ENCODE measurements at regions not wholly inside any gene's neighbourhood (a gene's known extent, or its start where the extent isn't known, plus 50 kb on each side); places are given as distances from the start of the nearest gene placed in this dataset.

DNA sequence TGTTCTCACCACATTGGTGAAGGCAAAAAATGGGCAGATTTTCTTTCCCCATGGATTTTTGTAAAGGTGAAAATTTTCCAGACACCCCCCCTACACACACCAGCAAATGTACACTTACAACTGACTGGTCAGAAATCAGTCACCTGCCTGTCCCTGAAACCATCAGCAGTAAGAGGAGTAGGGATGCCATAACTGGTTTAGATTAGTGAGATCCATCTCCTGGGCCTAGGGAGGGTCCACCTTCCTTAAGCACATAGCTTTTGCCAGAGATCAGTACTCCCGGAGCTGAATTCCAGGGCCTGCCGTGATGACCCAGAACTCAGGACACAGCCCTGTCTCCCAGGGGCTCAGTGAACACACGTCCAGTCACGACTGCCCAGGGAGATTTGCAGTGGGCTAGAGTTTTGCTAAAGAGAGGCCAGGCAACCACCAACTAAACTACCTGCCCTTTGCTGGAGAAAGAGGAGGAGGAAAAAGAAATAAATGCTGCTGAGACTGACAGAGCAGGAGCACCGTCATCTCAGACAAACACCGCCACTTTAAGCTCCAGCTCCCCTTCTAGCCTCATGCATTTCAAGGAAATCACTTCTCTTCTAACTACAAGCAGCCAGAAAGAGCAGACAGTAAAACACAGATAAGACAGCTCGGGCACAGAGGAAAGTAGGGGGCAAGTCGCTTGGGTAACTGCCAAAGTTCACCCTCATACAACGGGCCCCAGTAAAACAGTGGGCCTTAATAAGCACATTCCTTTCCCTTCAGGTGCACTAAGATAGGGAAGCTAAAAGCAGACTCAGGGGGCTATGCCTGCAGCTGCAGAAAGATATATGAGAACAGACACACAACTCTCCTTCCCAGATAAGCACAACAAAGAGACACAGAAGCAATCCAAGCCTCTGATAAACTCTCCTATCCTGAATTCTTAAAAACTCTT is 82.6 kb upstream of the SPTLC3 start:
- no peak overlapping the region for H3K9ac ChIP-seq
- no peak overlapping the region for H3K4me2 ChIP-seq (ENCODE audit: low read length)
- H3K36me3 ChIP-seq (ENCODE audit: control insufficient read depth, insufficient read depth, low read length): no peaks in the 10 kb centered on the region
- H3K4me3 ChIP-seq (ENCODE audit: low read depth, low read length): no peak overlapping the region
- peak overlapping the region; percentile 88 for H2AFZ ChIP-seq
- no peaks in the 10 kb centered on the region for H3K4me1 ChIP-seq
- TF ChIP-seq, protein P1, sequence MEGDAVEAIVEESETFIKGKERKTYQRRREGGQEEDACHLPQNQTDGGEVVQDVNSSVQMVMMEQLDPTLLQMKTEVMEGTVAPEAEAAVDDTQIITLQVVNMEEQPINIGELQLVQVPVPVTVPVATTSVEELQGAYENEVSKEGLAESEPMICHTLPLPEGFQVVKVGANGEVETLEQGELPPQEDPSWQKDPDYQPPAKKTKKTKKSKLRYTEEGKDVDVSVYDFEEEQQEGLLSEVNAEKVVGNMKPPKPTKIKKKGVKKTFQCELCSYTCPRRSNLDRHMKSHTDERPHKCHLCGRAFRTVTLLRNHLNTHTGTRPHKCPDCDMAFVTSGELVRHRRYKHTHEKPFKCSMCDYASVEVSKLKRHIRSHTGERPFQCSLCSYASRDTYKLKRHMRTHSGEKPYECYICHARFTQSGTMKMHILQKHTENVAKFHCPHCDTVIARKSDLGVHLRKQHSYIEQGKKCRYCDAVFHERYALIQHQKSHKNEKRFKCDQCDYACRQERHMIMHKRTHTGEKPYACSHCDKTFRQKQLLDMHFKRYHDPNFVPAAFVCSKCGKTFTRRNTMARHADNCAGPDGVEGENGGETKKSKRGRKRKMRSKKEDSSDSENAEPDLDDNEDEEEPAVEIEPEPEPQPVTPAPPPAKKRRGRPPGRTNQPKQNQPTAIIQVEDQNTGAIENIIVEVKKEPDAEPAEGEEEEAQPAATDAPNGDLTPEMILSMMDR (IDR thresholded peaks at IDR 0.05): no peak
- H3K9me3 ChIP-seq (ENCODE audit: control insufficient read depth, low read length): no peaks in the 10 kb centered on the region
- H3K27ac ChIP-seq: no peak overlapping the region
- H3K27me3 ChIP-seq (ENCODE audit: control insufficient read depth, insufficient read depth, low read length): no peaks in the 10 kb centered on the region
- H3K79me2 ChIP-seq: no peaks in the 10 kb centered on the region

DNA sequence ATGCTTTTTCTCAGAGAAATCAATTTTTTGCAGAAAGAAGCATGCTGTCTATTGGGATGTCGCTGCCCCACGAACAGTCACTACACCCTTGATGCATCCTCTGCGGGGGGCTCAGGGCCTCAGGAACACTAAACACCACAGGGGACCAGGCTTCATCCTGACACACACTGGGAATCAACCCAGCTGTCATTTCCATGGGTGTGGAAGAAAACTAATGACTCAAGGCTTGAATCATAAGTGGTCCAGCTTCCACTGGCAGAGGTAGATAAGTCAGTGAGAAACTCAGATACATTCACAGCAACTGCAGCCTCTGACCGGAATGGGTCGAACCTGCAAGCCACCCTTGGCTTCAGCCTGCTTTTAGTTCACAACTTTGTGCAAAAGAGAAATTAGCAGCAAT is 81.3 kb upstream of the SPTLC3 start:
- no peak overlapping the region for H2AFZ ChIP-seq
- no peak overlapping the region for H3K4me3 ChIP-seq (ENCODE audit: low read depth, low read length)
- no peaks in the 10 kb centered on the region for H3K27me3 ChIP-seq (ENCODE audit: control insufficient read depth, insufficient read depth, low read length)
- TF ChIP-seq, protein P1 (IDR thresholded peaks at IDR 0.05): no peak
- no peak overlapping the region for H3K9ac ChIP-seq
- H3K4me1 ChIP-seq: no peaks in the 10 kb centered on the region
- no peaks in the 10 kb centered on the region for H3K36me3 ChIP-seq (ENCODE audit: control insufficient read depth, insufficient read depth, low read length)
- H3K79me2 ChIP-seq: no peaks in the 10 kb centered on the region
- no peak overlapping the region for H3K4me2 ChIP-seq (ENCODE audit: low read length)
- H3K9me3 ChIP-seq (ENCODE audit: control insufficient read depth, low read length): no peaks in the 10 kb centered on the region
- H3K27ac ChIP-seq: no peak overlapping the region

DNA sequence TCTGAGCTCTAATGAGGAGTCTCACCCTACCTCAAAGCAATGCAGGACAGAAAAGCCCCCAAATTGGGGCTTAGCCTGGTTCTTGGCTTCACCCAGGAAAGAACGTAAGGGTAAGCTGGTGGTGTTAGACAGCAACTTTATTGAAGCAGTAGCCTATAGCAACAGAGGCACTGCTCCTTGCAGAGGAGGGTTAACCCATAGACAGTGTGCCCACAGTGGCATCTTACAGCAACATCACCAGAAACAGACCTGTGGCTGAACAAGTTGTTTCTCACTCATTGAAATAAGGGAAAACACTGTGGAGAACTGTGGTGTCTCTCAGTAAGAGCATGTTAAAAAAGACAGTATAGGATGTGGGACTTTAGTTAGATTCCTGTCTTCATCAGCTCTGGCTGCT is 80.4 kb upstream of the SPTLC3 start:
- H3K9ac ChIP-seq: no peak overlapping the region
- TF ChIP-seq, protein P1 (IDR thresholded peaks at IDR 0.05): no peak
- H2AFZ ChIP-seq: no peak overlapping the region
- H3K4me2 ChIP-seq (ENCODE audit: low read length): no peak overlapping the region
- H3K4me3 ChIP-seq (ENCODE audit: low read depth, low read length): no peak overlapping the region
- no peaks in the 10 kb centered on the region for H3K4me1 ChIP-seq
- H3K36me3 ChIP-seq (ENCODE audit: control insufficient read depth, insufficient read depth, low read length): no peaks in the 10 kb centered on the region
- no peaks in the 10 kb centered on the region for H3K27me3 ChIP-seq (ENCODE audit: control insufficient read depth, insufficient read depth, low read length)
- H3K9me3 ChIP-seq (ENCODE audit: control insufficient read depth, low read length): no peaks in the 10 kb centered on the region
- H3K79me2 ChIP-seq: no peaks in the 10 kb centered on the region
- H3K27ac ChIP-seq: no peak overlapping the region

DNA sequence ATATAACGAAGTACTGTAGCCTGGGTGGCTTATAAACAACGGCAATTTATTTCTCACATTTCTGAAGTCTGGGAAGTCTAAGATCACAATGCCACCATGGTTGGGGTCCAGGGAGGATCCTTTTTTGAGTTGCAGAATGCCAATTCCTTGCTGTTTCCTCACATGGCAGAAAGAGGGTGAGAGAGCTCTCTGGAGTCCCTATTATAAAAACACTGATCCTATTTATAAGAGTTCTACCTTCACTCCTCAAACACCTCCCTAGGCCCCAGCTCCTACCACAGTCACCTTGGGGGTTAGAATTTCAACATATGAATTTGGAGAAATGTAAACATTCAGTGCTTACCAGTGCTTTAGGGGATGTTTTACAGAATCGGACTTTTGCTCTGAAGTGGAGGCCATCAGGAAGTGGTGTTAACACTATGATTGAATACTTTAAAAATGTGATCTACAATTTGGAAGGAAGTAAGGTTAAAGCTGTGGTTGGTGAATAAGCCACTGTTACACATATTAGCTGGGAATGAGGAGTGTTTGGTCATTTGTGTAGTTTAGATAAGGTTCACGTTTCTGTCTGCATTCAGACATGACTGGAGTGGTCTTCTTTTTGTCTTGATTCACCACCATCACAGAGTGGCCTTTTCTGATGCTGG is 79.9 kb upstream of the SPTLC3 start:
- no peak overlapping the region for H3K4me3 ChIP-seq (ENCODE audit: low read depth, low read length)
- H3K4me2 ChIP-seq (ENCODE audit: low read length): no peak overlapping the region
- TF ChIP-seq, protein P1 (IDR thresholded peaks at IDR 0.05): no peak

More for the DNA sequence above, 79.9 kb upstream of the SPTLC3 start:
- H3K9ac ChIP-seq: no peak overlapping the region
- H3K27me3 ChIP-seq (ENCODE audit: control insufficient read depth, insufficient read depth, low read length): no peaks in the 10 kb centered on the region
- H3K36me3 ChIP-seq (ENCODE audit: control insufficient read depth, insufficient read depth, low read length): no peaks in the 10 kb centered on the region
- no peaks in the 10 kb centered on the region for H3K79me2 ChIP-seq
- no peaks in the 10 kb centered on the region for H3K9me3 ChIP-seq (ENCODE audit: control insufficient read depth, low read length)
- peak overlapping the region; percentile 6 for H2AFZ ChIP-seq
- H3K27ac ChIP-seq: no peak overlapping the region
- H3K4me1 ChIP-seq: no peaks in the 10 kb centered on the region
